GM19035 (cell line): ENCODE measurements at regions not wholly inside any gene's neighbourhood (a gene's known extent, or its start where the extent isn't known, plus 50 kb on each side); places are given as distances from the start of the nearest gene placed in this dataset.
"Not testable (repeated sequence)": the region's sequence is repeated elsewhere in the genome, so short reads cannot be mapped to it uniquely, and the experiment has no call there.

Source experiments
- ATAC-seq: cut with Tn5 transposase; IDR thresholded peaks from one replicate; pipeline ENCODE4 v1.9.1; 2021; ENCODE audit not compliant: unreplicated experiment

GRCh38 chr7:125848157-125848556 is 918.5 kb upstream of the POT1 start:
- no peak for ATAC-seq

GRCh38 chr7:125847692-125848091 is 918.1 kb upstream of the POT1 start:
- ATAC-seq, result no peak

GRCh38 chr7:125847055-125847454 is 917.4 kb upstream of the POT1 start:
- ATAC-seq, result no peak

DNA sequence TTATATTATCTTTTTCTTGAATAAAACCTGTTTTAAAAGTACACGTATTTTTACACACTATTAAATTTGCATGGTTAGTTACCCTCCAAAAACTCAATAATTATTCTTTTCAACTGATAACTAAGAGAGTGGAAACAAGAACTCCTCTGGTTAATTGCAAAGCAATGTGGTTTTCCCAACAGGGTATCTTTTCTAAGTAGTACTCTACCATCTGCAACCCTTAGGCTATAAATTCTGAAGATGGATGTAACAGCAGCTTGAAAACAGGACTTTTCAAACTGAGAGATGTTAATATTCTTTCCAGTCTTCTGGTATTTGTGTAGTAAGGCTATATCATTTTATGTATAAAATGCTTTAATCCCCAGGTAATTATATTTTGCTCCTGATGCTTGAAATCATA is 916.1 kb upstream of the POT1 start:
- ATAC-seq, result no peak

DNA sequence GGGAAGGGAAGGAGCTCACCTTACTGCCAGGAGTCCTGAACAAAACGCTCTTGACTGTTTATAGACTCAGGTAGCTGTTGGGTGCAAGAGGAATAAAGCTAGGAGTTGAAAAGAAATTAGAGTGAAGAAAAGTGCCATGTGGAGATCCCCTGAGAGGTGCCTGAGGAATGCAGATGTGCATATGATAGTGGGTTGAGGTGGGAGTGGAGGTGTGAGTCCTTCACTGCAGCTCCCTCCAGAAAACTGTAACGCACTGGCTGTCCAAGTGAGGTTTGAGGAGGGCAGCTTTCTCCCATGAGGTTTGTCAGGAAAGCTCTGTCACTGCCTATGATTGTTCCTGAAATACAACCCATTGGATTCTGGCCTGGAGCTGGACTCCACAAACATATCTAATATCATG is 904.8 kb upstream of the POT1 start:
- no peak for ATAC-seq

DNA sequence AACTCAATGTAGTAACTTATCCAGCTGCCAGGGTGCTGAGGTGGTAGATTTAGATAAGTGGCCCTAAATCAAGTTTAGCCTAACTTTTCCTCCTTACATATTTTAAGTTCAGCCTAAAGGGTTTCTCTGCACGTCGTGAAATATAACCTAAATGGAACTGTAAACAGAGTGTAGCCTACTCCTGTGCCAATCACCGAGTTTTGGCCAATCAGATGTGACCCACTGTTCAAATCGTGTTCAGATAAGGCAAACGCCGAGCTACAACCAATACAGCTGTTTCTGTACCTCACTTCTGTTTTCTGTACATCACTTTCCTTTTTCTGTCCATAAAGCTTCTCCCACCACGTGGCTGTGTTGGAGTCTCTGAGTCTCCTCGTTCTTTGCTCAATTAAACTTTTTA is 904.2 kb upstream of the POT1 start:
- no peak for ATAC-seq

DNA sequence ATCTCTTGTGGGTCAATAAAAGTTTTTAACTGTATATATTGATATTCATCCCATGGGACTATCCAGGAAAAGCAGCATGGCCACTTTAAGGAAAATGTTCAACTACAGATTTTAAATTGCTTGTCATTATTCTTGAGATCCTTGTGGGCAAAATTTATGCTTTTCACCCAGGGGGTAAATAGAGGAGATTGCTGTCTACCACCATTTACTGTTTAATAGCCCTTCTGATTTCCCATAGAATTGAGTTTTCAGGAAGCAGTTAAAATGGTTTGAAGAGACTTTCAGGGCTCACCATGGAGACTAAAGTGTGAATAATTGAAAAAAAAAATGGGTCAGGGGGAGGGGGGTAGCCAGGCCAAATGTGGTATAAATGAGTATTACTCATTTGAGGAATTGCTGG is 901.1 kb upstream of the POT1 start:
- ATAC-seq, result no peak

GRCh38 chr7:125828153-125828700 is 898.6 kb upstream of the POT1 start:
- no peak for ATAC-seq

DNA sequence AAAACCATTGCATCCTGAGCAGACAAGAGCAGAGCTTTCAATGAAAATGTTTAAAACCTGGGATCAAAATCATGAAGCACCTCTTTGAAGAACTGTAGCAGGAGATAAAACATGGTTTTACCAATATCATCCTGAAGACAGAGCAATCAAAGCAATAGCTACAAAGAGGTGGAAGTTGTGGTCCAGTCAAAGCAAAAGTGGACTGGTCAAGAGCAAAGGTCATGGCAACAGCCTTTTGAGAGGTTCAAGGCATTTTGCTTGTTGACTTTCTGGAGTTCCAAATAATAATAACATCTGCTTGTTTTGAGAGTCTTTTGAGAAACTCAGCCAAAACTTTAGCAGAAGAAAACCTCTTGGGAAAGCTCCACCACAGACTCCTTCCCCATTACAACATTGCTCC is 893.9 kb upstream of the POT1 start:
- no peak for ATAC-seq

DNA sequence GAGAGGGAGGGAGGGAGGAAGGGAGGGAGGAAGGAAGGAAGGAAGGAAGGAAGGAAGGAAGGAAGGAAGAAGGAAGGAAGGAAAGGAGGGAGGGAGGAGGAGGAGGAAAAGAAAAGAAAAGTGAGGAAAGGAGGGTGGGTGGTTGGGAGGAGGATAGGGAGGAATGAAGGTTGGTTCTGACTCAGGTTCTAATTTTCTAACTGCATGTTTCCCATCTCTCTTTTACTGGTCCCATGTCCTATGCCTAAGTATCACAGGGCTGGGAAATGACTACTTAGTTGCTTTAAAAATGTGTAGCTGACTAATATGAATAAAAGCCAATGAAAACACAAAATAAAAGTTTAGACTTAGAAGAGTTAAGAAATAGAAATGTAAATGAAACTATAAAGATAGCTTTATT is 890.9 kb upstream of the POT1 start:
- no peak for ATAC-seq

DNA sequence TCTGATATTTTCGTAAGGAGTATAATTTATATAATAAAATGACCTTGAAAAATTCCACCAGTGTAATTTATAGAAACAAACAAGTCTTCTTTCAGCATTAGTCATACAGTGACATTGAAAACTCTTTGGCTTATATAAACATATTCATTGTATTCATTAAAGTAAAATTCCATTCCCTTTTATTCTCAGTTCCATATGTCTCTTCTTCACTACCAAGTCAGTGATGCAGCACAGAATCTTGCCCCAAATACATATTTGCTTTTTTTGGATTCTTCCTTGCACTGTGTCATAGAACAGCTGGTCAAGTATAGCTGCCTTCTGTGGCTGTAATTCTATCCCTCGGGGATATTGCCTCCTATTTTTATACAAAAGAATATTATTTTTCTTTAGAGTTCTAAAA is 884.5 kb upstream of the POT1 start:
- ATAC-seq, result no peak

DNA sequence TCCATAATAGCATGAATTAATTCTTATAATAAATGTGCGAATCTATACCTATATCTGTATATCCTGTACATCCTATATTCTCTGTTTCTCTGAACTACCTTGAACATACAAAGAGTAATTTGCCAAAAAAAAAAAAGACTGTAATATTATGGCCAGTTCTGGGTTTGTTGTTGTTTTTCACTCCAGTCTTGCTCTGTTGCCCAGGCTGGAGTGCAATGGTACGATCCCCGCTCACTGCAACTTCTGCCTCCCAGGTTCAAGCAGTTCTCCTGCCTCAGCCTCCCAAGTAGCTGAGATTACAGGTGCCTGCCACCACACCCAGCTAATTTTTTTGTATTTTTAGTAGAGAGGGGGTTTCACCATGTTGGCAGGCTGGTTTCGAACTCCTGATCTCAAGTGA is 876.9 kb upstream of the POT1 start:
- ATAC-seq, result not testable (repeated sequence)

DNA sequence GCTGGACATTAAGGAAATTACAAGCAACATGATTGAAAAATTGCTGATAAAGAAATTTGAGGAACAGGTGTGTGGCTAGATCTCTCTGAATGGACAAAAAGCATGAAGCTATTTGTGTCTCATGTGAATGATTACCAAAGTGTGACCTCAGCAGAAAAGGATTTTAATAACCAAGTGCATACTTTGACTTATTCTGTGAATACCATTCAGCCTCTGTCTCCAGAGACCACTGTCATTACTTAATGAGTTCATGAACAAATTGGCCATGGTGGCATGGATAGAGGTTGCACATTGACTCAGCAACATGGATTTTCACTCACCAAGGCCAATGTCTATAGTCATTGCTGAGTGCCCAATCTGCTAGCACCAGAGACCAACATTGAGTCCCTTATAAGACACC is 874.6 kb upstream of the POT1 start:
- no peak for ATAC-seq

- ATAC-seq, result no peak
Measured at GRCh38 chr7:125780153-125780552, 850.5 kb upstream of the POT1 start.

GRCh38 chr7:125775317-125775716 is 845.7 kb upstream of the POT1 start:
- ATAC-seq, result no peak

DNA sequence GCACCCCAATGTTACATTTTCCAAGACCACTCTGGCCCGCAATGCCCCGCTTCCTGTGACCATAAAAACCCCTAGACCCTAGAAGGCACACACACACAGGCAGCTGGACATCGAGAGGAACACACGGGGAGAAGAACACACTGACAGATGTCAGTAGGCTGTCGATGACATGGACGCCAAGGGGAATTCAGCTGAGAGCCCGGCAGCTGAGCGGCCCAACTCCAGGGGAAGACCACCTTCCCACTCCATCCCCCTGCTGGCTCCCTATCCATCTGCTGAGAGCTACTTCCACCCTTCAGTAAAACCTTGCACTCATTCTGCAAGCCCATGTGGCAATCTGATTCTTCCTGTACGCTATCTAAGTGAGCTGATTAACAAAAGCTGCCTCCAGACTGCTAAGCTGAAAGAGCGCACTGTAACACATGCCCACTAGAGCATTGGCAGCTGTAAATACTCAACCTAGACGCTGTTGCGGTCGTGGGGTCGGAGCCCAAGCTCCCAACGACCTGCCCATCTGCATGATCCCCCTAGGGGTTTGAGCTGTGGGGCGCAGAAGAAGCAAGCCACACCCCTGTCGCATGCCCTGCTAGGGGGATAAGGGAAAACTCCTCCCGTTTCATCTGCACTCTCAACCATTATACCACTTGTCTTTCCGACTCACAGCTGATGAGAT is 843.6 kb upstream of the POT1 start:
- ATAC-seq, result no peak

DNA sequence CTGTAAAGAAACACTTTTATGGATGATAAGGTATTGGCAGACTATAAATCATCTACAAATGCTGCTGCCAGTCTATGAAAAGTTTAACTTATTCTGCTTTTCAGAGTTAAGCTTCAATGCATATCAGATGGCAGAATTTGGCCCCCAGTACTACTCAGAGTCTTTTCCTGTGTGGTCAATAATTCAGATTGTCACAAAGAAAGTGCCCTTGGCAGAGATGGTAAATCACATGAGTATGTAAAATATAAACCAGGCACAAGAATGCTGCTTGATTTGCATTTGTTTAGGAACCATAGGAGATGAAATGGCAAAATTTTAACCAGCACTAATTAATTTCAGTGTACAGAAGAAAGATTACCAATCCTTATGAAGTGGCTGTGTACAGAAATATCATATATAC is 818.3 kb upstream of the POT1 start:
- ATAC-seq, result no peak

DNA sequence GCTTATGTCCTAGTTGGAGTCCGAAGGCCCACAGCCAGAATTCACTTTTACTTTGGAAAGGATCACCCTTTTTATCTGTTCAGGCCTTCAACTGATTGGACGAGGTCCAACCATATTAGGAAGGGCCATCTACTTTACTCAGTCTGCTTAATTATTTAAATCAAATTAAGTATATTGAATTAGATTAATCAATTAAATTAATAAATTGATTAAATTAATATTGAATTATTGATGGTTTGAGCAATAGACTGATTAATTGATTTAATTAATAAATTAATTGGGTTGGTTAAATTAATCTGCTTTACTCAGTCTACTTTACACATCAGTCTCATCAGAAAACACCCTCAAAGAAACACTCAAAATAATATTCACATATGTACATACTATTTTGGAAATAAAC is 816.9 kb upstream of the POT1 start:
- no peak for ATAC-seq

GRCh38 chr7:125727215-125727614 is 797.6 kb upstream of the POT1 start:
- no peak for ATAC-seq

DNA sequence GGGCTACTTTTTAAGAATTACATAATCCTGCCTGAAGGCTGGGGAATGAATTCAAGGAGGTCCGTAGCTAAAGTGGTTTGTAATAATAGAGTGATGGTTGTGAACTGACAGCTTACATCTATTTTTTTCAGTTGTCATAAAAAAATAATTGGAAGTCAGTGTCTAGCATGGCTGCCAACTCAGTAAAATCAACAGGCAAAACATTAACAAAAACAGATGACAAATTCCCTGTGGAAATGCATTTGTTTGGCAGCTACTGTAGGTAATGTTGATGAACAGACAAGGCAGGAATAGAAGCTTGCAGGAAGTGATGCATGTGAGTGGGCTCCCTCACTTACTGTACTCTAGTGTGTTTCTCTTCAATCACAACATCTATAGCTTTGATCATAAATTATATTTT is 766.0 kb upstream of the POT1 start:
- no peak for ATAC-seq

- ATAC-seq, result no peak
Measured at GRCh38 chr7:125683156-125683555, 753.5 kb upstream of the POT1 start.

DNA sequence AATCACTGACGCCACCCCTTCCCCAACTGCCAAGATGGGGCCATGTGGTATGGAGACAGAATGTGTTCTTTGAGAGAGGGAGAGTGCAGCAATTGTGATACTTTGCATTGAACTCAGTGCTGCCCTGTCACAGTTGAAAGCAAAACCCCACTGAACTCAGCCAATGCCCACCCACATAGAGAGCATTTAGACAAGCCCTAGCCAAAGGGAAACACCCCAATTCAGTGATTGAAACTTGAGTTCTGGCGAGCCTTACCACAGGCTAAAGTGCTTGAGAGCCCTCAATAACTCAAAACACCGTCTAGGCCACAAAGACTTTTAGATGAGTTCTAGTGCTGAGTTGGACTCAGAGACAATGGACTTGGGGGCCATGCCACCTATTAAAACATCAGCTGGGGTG is 751.9 kb upstream of the POT1 start:
- ATAC-seq, result no peak

DNA sequence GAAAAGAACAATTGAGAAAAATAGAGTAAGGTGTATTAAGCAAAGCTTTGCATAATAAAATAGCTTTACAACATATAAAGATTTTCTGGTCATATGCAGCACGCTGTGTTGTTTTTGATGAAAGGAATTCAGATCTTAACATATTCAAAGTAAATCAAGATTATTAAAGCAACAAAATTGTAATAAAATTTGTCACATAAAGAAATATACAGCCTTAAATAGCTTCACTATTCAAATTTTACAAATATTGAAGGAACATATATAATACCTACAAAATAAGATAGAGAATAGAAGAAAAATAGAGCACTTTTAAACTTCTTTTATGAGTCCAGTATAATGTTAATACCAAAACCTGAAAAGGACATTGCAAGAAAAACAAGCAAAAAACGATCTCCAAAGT is 749.1 kb upstream of the POT1 start:
- ATAC-seq, result no peak
